GM12873 (cell line): ENCODE measurements at regions not wholly inside any gene's neighbourhood (a gene's known extent, or its start where the extent isn't known, plus 50 kb on each side); places are given as distances from the start of the nearest gene placed in this dataset.

Experiments
- TF ChIP-seq, protein P1 (sequence below): IDR thresholded peaks from 2 replicates; pipeline ENCODE4 v1.5.1; 2012; ENCODE audit warnings: low read depth, mild to moderate bottlenecking, moderate library complexity, low read length, control low read depth; ENCODE audit not compliant: insufficient read depth; ENCODE audit errors: missing control alignments

DNA sequence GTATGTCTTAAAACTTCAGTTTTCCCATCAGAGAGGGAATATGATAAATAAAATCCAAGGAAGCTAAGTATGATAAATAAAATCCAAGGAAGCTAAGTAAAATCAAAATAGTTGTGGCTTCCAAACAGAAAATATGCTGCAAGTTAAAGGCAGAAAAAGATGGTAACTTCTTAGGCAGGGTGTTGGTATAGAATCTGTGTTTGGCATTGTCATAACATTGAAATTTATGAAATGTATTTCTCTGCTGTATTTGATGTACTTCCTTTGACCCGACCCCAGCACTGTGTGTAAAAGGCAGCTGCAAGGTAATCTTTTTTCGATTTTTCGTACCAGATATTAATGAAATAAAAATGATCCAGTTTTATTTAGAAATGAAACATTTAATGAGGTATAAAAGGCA lies 537.2 kb downstream of the TFEC start:
- TF ChIP-seq, protein P1, sequence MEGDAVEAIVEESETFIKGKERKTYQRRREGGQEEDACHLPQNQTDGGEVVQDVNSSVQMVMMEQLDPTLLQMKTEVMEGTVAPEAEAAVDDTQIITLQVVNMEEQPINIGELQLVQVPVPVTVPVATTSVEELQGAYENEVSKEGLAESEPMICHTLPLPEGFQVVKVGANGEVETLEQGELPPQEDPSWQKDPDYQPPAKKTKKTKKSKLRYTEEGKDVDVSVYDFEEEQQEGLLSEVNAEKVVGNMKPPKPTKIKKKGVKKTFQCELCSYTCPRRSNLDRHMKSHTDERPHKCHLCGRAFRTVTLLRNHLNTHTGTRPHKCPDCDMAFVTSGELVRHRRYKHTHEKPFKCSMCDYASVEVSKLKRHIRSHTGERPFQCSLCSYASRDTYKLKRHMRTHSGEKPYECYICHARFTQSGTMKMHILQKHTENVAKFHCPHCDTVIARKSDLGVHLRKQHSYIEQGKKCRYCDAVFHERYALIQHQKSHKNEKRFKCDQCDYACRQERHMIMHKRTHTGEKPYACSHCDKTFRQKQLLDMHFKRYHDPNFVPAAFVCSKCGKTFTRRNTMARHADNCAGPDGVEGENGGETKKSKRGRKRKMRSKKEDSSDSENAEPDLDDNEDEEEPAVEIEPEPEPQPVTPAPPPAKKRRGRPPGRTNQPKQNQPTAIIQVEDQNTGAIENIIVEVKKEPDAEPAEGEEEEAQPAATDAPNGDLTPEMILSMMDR, result no peak

DNA sequence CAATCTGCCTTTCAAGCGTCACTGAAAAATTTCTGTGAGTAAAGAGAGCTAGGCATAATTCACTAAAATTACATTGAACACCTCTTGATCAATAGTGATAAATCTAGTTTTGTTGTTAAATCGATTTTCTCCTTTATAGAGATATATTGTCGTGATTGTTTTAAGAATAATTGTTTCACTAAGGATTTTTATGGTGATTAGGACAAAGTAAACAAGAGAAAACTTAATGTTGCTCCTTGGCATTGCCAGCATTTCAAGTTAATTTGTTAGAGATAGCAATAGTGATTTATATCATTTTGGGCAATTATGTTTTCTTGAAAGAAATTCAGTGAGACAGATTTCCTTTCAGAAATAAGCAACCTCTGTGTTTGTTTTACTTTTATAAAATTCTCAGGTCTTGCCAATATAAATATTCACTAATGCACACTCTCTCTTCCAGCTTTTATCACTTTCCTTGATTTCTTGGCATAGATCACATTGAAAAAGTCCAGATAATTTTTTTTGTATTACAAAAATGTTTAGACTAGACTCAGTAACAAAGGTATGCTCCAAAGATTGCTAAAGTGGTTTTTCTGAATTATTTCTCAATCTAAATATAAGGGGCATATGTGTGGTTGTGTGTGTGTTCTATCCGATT lies 538.7 kb downstream of the TFEC start:
- TF ChIP-seq, protein P1, result no peak

DNA sequence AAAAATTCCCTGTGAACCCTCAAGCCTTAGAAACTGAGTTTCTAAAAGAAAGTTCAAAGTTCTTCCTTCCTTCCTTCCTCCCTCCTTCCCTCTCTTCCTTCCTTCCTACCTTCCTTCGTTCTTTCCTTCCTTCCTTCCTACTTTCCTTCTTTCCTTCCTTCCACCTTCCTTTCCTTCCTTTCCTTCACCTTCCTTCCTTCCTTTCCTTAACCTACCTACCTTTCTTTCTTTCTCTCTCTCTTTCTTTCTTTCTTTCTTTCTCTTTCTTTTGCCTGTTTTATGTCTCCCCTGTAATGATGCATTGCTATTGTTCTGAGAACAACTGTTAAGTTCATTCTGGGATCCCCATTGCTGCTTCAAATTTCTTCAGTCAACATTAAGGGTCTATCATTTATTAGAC lies 551.1 kb downstream of the TFEC start:
- TF ChIP-seq, protein P1, result no peak

DNA sequence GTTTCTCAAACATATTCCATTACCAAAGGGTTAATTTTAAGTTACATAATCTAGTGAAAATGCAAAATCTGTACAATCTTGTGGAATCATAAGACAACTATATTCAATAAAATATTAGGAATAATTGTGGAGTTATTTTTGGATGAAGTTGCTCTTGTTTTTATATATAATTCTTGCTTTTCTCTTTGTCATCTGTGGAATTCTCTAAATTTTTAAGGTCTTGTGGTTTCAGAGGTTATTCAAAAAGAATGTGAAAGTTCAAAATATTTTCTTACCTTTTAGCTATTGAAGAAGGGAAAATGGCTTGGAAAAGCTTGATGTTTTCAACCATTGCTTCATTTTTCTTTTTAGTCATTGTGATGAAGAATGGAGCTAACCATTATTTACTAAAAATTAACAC lies 552.1 kb downstream of the TFEC start:
- TF ChIP-seq, protein P1, result no peak

DNA sequence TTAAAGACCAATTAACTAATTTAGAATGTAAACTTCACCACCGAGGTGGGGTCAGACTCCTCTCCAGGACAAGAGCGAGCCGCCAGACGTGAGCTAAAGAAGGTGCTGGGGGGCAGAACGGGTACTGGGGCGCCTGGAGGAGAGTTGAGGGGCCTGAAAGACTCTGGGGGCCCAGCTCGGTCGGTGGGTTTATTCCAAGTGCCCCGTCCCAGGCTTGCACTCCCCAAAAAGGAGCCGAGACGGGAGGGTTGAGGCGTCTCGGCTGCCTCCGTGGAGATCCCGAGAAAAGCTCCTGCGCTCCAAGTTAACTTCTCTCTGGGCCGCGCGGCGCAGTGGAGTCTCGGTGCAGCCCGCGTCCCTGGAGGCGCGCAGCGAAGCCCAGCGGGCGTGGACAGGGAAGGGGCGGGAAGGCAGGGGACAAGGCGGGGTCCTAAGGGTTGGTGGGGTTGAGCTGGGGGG lies 553.3 kb downstream of the TFEC start:
- TF ChIP-seq, protein P1, result no peak

DNA sequence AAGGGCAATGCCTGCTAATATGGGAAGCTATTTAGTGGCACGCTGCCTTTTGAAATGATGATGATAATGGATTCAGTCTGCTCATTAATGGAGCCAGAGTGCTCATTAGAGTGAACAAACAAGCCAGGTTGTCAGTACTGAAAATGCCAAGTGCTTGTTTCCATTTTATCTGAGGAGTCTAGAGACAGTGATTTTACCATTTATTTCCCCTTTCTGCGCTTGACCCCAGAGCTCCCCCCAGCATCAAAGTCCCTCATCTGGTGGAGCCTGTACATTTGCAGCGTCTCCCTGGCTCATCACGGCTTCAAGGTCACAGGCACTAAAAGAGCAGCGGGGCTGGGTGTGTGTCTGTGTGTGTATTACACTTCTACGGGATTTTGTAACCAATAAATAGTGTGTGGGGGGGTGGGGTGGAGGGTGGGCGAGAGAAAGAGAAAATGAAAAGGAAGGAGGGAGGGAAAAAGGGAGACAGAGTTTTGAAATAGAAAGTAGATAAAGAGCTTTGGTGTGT lies 553.8 kb downstream of the TFEC start:
- TF ChIP-seq, protein P1, result no peak

DNA sequence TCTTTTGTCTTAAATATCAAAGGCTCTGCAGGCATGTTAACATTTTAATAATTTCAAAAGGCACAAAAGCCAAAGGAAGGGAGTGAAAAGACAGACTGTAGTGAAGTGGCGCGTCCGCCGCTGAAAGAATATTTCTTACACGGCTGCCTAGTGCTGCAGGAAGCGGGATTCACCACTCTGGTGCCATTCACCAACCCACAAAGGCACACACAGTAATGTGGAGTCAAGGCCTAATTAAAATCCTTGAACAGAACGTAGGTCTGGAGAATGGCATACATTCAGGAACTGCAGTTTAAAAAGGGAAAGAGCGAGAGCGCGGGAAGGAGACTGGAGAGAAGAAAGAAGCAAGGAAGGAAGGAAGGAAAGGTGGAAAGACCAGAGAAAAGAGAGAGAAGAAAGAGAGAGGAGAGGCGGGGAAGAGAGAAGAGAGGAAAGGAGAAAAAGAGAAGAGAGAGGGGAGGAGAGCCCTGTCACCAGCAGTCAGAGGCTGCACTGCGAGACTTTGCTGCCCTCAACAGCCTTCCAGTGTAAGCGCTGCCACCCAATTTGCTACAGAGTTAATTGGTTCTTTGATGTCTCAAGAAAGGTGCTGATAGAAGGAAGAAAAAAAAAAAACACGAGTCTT lies 554.0 kb downstream of the MDFIC start:
- TF ChIP-seq, protein P1, result peak; percentile 49
